ENCODE measurements at regions not wholly inside any gene's neighbourhood (a gene's known extent, or its start where the extent isn't known, plus 50 kb on each side); places are given as distances from the start of the nearest gene placed in this dataset.

- no peak for TF ChIP-seq EZH2 (IDR thresholded peaks at IDR 0.05; ENCODE audit: borderline replicate concordance, low read depth, low read length, severe bottlenecking)
- no peak for TF ChIP-seq POLR2A (IDR thresholded peaks at IDR 0.05; ENCODE audit: low read depth, low read length)
Observed at GRCh38 chr4:65724973-65725372, 54.7 kb upstream of the EPHA5 start.

All from endothelial cell of umbilical vein (primary cell).